ENCODE measurements at regions not wholly inside any gene's neighbourhood (a gene's known extent, or its start where the extent isn't known, plus 50 kb on each side); places are given as distances from the start of the nearest gene placed in this dataset.

DNA sequence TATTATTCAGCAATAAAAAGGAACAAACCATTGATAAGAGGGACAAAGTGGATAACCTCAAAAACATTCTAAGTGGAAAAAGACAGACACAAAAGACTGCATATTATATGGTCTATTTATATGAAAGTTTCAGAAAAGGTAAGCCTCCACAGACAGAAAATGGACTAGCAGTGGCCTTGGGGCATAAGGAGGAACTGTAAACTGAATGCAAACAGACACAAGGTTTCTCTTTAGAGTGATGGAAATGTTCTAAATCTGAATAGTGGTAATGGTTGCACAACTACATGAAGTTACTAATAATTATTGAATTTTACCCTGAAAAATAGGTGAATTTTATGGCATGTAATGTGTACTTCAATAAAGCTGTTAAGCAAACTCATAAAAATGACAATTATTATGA lies 286.3 kb upstream of the PAPPA start:
- Histone ChIP-seq H3K4me3 (ENCODE audit: low read depth, low read length) (no peak overlapping the region), H3K9me3 (no peaks in the 10 kb centered on the region), H3K36me3 (no peaks in the 10 kb centered on the region), H3K4me1 (no peaks in the 10 kb centered on the region), H3K27me3 (no peaks in the 10 kb centered on the region)
- TF ChIP-seq, protein P1, sequence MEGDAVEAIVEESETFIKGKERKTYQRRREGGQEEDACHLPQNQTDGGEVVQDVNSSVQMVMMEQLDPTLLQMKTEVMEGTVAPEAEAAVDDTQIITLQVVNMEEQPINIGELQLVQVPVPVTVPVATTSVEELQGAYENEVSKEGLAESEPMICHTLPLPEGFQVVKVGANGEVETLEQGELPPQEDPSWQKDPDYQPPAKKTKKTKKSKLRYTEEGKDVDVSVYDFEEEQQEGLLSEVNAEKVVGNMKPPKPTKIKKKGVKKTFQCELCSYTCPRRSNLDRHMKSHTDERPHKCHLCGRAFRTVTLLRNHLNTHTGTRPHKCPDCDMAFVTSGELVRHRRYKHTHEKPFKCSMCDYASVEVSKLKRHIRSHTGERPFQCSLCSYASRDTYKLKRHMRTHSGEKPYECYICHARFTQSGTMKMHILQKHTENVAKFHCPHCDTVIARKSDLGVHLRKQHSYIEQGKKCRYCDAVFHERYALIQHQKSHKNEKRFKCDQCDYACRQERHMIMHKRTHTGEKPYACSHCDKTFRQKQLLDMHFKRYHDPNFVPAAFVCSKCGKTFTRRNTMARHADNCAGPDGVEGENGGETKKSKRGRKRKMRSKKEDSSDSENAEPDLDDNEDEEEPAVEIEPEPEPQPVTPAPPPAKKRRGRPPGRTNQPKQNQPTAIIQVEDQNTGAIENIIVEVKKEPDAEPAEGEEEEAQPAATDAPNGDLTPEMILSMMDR (IDR thresholded peaks at IDR 0.05; ENCODE audit: low read depth, low read length), result no peak
- no peak for DNase-seq

DNA sequence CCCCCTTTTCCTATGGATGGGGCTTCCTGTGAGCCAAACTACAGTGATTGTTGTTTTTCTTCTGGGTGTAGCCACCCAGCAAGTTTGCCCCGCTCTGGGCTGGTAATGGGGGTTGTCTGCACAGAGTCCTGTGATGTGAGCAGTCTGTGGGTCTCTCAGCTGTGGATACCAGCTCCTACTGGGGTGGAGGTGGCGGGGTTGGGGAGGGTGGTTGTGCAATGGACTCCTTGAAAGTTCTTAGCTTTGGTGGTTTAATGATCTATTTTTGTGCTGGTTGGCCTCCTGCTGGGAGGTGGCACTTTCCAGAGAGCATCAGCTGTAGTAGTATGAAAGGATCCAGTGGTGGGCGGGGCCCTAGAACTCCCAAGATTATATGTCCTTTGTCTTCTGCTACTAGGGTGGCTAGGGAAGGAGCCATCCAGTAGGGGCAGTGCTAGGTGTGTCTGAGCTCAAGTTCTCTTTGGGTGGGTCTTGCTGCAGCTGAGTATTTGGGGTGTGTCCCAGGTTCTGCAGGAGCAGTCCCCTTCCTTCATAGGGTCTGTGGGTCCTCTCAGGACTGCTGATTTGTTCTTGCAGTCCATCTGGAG lies 275.6 kb upstream of the PAPPA start:
- Histone ChIP-seq H3K27me3 (no peaks in the 10 kb centered on the region), H3K4me1 (no peaks in the 10 kb centered on the region), H3K9me3 (no peaks in the 10 kb centered on the region), H3K36me3 (no peaks in the 10 kb centered on the region), H3K4me3 (ENCODE audit: low read depth, low read length) (no peak overlapping the region)
- TF ChIP-seq, protein P1 (IDR thresholded peaks at IDR 0.05; ENCODE audit: low read depth, low read length), result no peak
- DNase-seq, result no peak

DNA sequence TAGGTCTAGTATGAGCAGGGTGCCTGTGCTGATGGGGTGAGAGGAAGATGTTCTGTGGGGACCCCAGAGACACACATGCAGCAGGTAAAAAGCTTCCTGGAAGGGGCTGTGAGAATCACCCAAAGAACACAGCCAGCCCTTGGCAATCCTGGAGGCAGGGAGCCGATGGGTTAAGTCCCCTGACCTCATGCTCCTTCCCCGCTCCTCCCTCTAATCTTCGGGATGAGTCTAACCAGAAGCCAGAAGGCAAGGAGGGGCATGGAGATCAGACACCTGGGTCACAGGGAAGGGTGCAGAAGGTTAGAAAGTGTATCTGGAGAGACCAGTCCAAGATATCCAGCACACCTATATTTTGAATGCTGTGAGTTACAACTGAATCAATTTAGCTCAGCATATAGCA lies 274.1 kb upstream of the PAPPA start:
- Histone ChIP-seq H3K27me3 (no peaks in the 10 kb centered on the region), H3K36me3 (no peaks in the 10 kb centered on the region), H3K4me1 (no peaks in the 10 kb centered on the region), H3K9me3 (no peaks in the 10 kb centered on the region), H3K4me3 (ENCODE audit: low read depth, low read length) (no peak overlapping the region)
- no peak for DNase-seq
- TF ChIP-seq, protein P1 (IDR thresholded peaks at IDR 0.05; ENCODE audit: low read depth, low read length), result no peak

DNA sequence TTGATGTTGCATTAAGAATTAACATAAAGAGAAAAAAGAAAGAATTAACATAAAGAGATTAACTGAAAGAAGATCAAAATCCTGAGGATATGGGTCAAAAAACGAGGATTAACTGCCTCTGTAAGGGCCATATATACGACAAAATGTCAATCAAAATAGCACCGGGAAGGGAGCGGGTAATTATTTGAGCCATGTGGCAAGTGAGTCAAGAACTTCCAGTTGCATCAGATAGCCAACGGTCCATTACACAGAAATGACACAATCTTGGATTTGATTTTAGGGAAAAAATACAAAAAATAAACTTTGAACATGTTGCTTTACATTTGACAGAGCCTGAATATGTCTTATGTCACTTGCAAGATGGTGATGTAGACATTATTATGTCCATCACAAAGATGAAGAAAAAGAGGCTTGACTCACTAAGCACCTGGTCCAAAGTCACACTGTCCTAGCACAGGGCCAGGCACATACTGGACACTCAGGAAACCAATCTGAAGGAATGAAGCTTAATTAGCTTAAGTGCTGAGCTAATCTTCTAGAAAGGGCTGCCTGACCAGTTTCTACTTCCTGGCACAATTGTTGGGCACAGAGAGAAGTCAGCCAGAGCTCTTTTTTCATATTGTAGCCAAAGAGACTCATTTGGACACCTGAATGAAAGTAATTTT lies 273.2 kb upstream of the PAPPA start:
- H3K36me3 ChIP-seq, result no peaks in the 10 kb centered on the region
- TF ChIP-seq, protein P1 (IDR thresholded peaks at IDR 0.05; ENCODE audit: low read depth, low read length), result no peak
- no peak for DNase-seq
- no peak overlapping the region for H3K4me3 ChIP-seq (ENCODE audit: low read depth, low read length)
- no peaks in the 10 kb centered on the region for H3K4me1 ChIP-seq
- no peaks in the 10 kb centered on the region for H3K27me3 ChIP-seq
- no peaks in the 10 kb centered on the region for H3K9me3 ChIP-seq

DNA sequence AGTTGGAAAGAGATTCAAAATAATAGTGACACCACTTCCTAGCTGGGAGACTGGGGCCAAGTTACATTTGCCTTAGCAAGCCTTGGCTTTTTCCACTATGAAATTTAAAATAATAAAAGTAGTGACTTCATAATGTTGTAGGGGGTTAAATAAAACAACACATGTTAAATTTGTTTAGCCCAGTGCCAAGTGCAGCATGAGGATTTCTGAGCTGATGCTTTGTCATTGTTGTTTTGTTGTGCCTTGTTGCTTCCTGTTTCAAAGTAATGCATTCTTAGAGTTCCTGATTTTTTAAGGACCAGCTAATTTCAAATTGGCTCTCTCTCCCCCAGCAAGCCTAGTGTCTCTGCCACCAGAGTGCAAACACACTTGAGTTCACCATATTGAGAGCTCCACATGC lies 270.7 kb upstream of the PAPPA start:
- H3K4me3 ChIP-seq (ENCODE audit: low read depth, low read length), result no peak overlapping the region
- H3K9me3 ChIP-seq, result no peaks in the 10 kb centered on the region
- no peaks in the 10 kb centered on the region for H3K36me3 ChIP-seq
- no peaks in the 10 kb centered on the region for H3K27me3 ChIP-seq
- H3K4me1 ChIP-seq, result no peaks in the 10 kb centered on the region
- DNase-seq, result no peak
- TF ChIP-seq, protein P1 (IDR thresholded peaks at IDR 0.05; ENCODE audit: low read depth, low read length), result no peak
